Tibial nerve (tissue), 4 donors: ENCODE measurements at regions not wholly inside any gene's neighbourhood (a gene's known extent, or its start where the extent isn't known, plus 50 kb on each side); places are given as distances from the start of the nearest gene placed in this dataset.

Experiments
- CTCF ChIP-seq, 5 experiments: fragments of 200-600 bp in 3 of 5; fragments of 450-650 bp in 2 of 5; sonication (generic) in 3 of 5; IDR thresholded peaks; one replicate each; pipeline ENCODE4 v1.5.1; 2016 to 2019; ENCODE audit warnings: antibody characterized with exemption in 5 of 5, mild to moderate bottlenecking in 3 of 5, moderate library complexity in 2 of 5
- EP300 ChIP-seq, 2 donors: sonication (generic); formaldehyde crosslinking; IDR thresholded peaks; one replicate each; pipeline ENCODE4 v1.6.1; 2017; ENCODE audit warnings: antibody characterized with exemption in 2 of 2, mild to moderate bottlenecking in 1 of 2
- POLR2A ChIP-seq, 2 donors: fragments of 450-650 bp; IDR thresholded peaks; one replicate each; pipeline ENCODE4 v1.6.1; 2017; ENCODE audit warnings: antibody characterized with exemption in 2 of 2, mild to moderate bottlenecking in 2 of 2, moderate library complexity in 2 of 2

- TF ChIP-seq CTCF (IDR thresholded peaks at IDR 0.05) = no peak
- no peak for TF ChIP-seq POLR2A (IDR thresholded peaks at IDR 0.05)
- no peak for TF ChIP-seq EP300 (IDR thresholded peaks at IDR 0.05)
These were observed 342.7 kb upstream of the ADAMTS16 start for GRCh38 chr5:4797445-4797844.
